HUES6 (cell line): ENCODE measurements at regions not wholly inside any gene's neighbourhood (a gene's known extent, or its start where the extent isn't known, plus 50 kb on each side); places are given as distances from the start of the nearest gene placed in this dataset.

Experiments used
- H3K27ac ChIP-seq: 2 replicates; pipeline ENCODE4 v1.7.0; 2013; ENCODE audit warnings: low read depth, mild to moderate bottlenecking, low read length, inconsistent platforms
- H3K27me3 ChIP-seq: 2 replicates; pipeline ENCODE4 v1.6.1; 2013; ENCODE audit warnings: low read length; ENCODE audit not compliant: control insufficient read depth, insufficient read depth
- H3K36me3 ChIP-seq: 2 replicates; pipeline ENCODE4 v1.6.1; 2013; ENCODE audit warnings: low read length; ENCODE audit not compliant: control insufficient read depth, insufficient read depth
- H3K4me1 ChIP-seq: 2 replicates; pipeline ENCODE4 v1.6.1; 2013; ENCODE audit warnings: low read length; ENCODE audit not compliant: control insufficient read depth, insufficient read depth
- H3K4me3 ChIP-seq: 2 replicates; pipeline ENCODE4 v1.5.1; 2013; ENCODE audit warnings: low read depth, low read length
- H3K9ac ChIP-seq: one replicate; pipeline ENCODE4 v1.6.1; 2013; ENCODE audit warnings: mild to moderate bottlenecking, low read length
- H3K9me3 ChIP-seq: 2 replicates; pipeline ENCODE4 v1.6.1; 2013; ENCODE audit warnings: low read depth, low read length; ENCODE audit not compliant: control insufficient read depth, insufficient read depth

DNA sequence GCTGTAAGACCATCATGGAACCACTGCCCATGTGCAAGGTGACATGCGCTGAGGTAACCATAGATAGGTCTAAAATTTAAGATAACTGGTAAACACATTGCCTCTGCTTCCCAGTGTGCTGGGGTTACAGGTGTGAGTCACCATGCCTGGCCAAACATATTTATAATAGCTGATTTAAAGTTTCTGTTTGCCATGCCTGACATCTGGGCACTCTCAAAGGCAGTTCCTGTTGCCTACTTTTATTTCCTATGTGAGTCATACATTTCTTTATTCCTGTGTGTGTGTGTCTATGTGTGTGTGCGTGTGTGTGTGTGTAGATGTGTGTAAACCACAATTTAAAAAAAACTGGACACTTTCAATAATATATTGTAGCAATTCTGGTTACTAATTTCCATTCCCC lies 415.2 kb upstream of the NETO1 start:
- H3K4me3 ChIP-seq, result no peak overlapping the region
- H3K27me3 ChIP-seq, result no peaks in the 10 kb centered on the region
- no peak overlapping the region for H3K9ac ChIP-seq
- H3K4me1 ChIP-seq, result 0 out of 2 replicates have a peak, but pooled peaks cover 5% of the 10 kb centered on the region
- no peak overlapping the region for H3K27ac ChIP-seq
- no peaks in the 10 kb centered on the region for H3K9me3 ChIP-seq
- H3K36me3 ChIP-seq, result no peaks in the 10 kb centered on the region

DNA sequence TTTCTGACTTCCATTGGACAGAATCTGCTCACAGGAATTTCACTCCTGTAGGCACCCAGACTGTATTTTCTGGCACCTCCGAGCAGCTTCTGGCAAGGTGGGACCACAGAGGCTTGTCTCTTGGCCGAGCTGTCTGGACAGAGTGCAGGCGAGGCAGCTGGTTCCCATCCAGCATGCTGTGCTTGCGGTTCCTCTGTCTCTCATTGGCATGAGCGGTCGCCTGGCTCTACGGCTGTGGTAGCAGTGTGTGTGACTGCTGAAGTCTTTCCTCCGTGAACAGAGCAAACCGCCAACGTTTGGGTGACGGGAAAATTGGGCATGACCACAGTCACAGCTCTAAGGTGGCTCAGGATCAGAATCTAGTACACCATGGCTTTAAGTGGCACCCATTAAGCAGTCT lies 411.7 kb upstream of the NETO1 start:
- no peaks in the 10 kb centered on the region for H3K27me3 ChIP-seq
- H3K9me3 ChIP-seq, result no peaks in the 10 kb centered on the region
- H3K4me3 ChIP-seq, result no peak overlapping the region
- H3K27ac ChIP-seq, result no peak overlapping the region
- H3K4me1 ChIP-seq, result 0 out of 2 replicates have a peak, but pooled peaks cover 5% of the 10 kb centered on the region
- no peaks in the 10 kb centered on the region for H3K36me3 ChIP-seq
- H3K9ac ChIP-seq, result no peak overlapping the region

DNA sequence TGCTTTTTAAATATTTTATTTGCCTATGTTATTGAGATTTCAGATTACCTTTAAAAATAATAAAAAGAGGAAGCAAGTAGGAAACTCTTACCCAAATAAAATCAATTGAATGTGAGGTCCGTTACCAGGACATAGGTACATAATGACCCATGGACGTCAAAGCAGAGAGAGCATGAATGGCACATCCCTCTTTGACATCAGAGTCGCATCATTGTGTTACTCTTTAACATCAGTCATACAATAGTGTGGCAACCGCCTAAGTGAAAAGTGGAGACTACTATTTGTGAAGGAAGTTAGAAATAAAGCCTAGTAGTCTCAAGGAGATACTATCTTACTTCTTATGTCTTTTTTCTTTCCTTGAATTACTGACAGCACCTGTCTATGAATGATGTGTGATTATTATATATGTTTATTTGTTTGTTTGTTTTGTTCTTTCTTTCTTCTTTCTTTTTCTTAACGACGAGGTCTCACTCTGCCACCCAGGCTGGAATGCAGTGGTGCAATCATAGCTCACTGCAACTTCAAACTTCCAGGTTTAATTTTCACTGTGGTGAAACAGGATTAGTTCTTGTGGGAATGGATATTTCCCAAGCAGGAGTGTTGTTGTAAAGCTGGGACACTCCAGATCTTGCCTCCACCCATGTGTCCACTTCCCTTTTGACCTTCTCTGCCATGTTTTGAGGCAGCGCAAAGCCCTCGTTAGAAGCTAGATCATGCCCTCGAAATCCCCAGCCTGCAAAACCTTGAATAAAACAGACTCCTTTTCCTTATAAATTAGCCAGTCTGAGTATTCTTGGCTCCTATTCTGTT lies 407.2 kb upstream of the NETO1 start:
- H3K27ac ChIP-seq, result no peak overlapping the region
- H3K36me3 ChIP-seq, result no peaks in the 10 kb centered on the region

DNA sequence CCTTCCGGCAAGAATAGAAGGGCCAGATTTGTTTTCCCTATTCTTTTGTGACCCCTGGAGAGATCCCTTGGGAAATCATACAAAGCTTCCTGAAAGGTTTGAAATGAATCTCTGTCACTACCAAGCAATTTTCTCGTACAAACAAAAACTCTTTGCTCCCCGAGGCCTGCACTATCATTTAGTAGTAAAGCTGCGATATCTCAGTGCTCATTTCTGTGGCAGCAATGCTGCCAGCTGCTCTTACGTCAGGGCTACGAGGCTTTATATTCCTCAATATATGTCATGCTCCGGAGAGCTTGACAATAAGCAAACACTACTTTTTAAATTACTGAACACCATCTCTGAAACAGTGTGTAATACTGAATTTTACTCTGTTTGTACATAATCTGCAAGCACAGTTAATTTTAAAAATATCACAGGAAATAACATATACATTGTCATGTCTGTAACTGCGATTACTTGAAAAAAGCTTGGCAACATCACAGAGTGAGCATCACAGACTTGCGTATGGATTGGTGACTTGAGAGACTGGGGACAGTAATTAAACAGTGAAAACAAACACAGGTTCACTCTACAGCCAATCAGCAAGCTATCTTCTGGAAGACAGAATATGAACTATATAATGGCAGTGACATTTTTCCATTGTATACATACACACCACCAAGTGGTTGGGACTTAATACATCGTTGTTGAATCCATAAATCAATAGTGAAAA lies 403.3 kb upstream of the NETO1 start:
- Histone ChIP-seq H3K4me1 (no peaks in the 10 kb centered on the region), H3K4me3 (no peak overlapping the region), H3K27me3 (no peaks in the 10 kb centered on the region), H3K9ac (no peak overlapping the region), H3K27ac (no peak overlapping the region), H3K36me3 (no peaks in the 10 kb centered on the region), H3K9me3 (no peaks in the 10 kb centered on the region)

More for the DNA sequence above, 407.2 kb upstream of the NETO1 start:
- Histone ChIP-seq H3K27me3 (no peaks in the 10 kb centered on the region), H3K9ac (no peak overlapping the region), H3K9me3 (no peaks in the 10 kb centered on the region), H3K4me1 (no peaks in the 10 kb centered on the region), H3K4me3 (no peak overlapping the region)

DNA sequence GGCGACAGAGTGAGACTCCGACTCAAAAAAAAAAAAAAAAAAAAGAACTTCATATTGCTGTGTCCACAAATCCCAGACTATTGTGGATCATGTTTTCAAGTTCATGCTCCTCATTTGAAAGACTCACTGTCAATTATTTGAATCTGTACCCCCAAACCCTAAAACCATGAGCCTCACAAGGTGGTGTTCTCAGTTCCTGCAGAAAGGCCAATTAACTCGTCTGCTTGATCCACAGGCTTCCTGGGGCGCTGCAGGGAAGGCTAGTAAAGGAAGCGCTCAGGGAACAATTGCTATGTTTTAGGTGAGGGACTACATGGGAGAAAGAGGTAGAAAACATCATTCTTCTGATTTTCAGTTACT lies 396.8 kb upstream of the NETO1 start:
- H3K9me3 ChIP-seq, result no peaks in the 10 kb centered on the region
- no peak overlapping the region for H3K9ac ChIP-seq
- H3K4me1 ChIP-seq, result no peaks in the 10 kb centered on the region
- H3K36me3 ChIP-seq, result no peaks in the 10 kb centered on the region
- H3K27me3 ChIP-seq, result no peaks in the 10 kb centered on the region
- peak overlapping the region; percentile 47; the same call in 1 of the 2 replicates for H3K4me3 ChIP-seq
- no peak overlapping the region for H3K27ac ChIP-seq

DNA sequence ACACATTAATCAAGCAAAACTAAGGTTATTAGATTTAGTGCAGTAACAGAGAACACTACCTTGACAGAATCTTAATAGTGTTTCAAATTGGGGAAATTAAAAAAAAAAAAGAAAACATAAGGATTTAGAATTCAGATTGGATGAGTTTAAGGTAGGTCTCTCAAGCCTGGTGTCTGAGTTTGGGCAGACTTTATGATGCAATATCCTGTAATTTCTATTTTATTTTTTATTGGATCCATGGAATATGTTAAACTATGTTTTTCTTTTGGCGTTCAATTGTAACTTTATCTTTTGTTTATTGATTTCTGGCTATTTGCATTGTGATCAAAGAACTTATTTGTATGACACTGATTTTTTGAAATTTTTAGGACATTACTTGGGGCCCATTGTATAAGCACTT lies 394.1 kb upstream of the NETO1 start:
- no peak overlapping the region for H3K9ac ChIP-seq
- no peaks in the 10 kb centered on the region for H3K36me3 ChIP-seq
- no peak overlapping the region for H3K4me3 ChIP-seq
- H3K4me1 ChIP-seq, result no peaks in the 10 kb centered on the region
- H3K27ac ChIP-seq, result no peak overlapping the region
- H3K9me3 ChIP-seq, result no peaks in the 10 kb centered on the region
- H3K27me3 ChIP-seq, result no peaks in the 10 kb centered on the region

DNA sequence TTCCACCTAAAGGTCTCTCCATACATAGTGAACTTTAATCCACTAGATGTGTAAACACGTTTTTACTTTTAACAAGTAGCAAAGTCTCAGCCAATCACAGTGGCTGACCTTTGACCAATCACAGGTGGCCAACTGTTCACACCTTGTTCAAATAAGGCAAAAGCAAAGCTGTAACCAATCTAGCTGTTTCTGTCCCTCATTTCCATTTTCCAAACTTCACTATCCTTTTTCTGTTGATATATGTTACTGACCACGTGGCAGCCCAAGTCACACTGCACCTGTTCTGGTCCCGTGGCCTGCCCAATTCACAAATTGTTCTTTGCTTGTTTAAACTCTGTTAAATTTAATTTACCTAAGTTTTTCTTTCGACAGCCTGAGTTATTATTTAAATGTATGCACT lies 393.5 kb upstream of the NETO1 start:
- H3K27ac ChIP-seq, result no peak overlapping the region
- H3K4me3 ChIP-seq, result no peak overlapping the region
- H3K36me3 ChIP-seq, result no peaks in the 10 kb centered on the region
- H3K9me3 ChIP-seq, result no peaks in the 10 kb centered on the region
- H3K27me3 ChIP-seq, result no peaks in the 10 kb centered on the region
- H3K9ac ChIP-seq, result no peak overlapping the region
- no peaks in the 10 kb centered on the region for H3K4me1 ChIP-seq

DNA sequence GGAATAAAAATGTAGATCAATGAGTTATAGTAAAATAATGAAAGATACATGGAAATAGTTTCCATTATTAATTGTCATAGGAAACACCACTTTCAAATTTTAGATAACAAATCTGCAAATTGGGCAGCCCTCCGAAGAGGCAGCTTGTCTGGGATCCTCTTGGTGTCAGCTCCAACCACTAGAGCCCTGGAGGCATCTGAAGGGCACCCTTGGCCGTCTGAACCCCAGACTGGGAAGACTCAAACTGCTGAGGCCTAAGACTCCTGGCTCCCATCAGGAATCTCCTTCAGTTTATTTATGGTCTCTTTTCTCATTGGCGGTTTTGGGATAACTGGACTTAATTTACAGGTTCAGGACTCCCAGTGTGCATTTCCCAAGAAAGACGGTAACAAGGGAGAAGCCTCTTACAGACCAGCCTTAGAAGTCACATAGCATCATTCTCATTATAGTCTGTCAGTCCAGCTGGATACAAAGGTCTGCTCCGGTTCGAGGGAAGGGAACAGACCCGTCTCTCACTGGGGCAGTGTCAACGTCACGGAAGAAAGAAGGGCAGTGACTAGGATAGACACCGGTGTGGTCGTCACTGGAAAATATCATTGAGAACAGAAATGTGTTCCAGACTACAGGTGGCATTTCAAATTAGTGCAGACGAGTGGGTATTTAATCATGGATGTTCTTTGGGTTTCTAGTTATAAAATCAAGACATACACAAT lies 390.7 kb upstream of the NETO1 start:
- H3K4me3 ChIP-seq, result no peak overlapping the region
- no peak overlapping the region for H3K9ac ChIP-seq
- H3K36me3 ChIP-seq, result no peaks in the 10 kb centered on the region
- H3K27ac ChIP-seq, result no peak overlapping the region
- H3K9me3 ChIP-seq, result no peaks in the 10 kb centered on the region
- no peaks in the 10 kb centered on the region for H3K4me1 ChIP-seq
- H3K27me3 ChIP-seq, result no peaks in the 10 kb centered on the region

DNA sequence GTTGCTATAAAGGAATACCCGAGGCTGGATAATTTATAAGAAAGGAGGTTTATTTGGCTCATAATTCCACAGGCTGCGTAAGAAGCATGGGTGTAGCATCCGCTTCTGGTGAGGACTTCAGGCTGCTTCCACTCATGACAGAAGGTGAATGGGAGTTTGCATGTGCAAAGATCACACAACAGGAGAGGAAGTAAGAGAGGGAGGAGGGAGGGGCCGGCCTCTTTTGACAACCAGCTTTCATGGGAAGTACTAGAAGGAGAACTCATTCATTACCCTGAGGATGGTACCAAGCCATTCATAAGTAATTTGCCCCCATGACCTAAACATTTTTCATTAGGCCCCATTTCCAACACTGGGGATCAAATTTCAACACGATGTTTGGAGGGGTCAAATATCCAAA lies 386.8 kb upstream of the NETO1 start:
- H3K27ac ChIP-seq, result no peak overlapping the region
- no peaks in the 10 kb centered on the region for H3K36me3 ChIP-seq
- no peaks in the 10 kb centered on the region for H3K27me3 ChIP-seq
- no peaks in the 10 kb centered on the region for H3K4me1 ChIP-seq
- H3K9me3 ChIP-seq, result no peaks in the 10 kb centered on the region
- no peak overlapping the region for H3K9ac ChIP-seq
- no peak overlapping the region for H3K4me3 ChIP-seq

DNA sequence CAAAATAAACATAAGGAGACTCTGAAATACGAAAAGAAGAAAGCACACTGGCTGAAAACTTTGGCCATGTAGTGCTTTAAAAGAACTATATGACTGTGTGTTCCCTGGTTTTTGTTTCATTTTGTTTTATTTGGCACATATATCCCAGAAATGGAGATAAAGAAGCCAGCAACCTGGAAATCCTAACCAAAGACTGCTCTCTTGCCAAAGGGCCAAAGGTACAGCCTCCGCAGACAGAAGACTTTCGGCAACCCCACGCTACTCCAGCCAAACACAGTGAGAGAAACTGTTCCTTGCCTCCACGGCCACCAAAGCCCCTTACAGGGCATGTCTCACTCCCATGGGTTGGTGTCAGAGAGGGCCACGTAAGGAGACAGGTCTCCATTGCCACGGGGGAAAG lies 381.2 kb upstream of the NETO1 start:
- Histone ChIP-seq H3K27me3 (no peaks in the 10 kb centered on the region), H3K4me3 (no peak overlapping the region), H3K4me1 (peaks cover 12% of the 10 kb centered on the region), H3K27ac (no peak overlapping the region), H3K9me3 (peaks cover 8% of the 10 kb centered on the region; the same call in 1 of the 2 replicates), H3K9ac (no peak overlapping the region), H3K36me3 (no peaks in the 10 kb centered on the region)

DNA sequence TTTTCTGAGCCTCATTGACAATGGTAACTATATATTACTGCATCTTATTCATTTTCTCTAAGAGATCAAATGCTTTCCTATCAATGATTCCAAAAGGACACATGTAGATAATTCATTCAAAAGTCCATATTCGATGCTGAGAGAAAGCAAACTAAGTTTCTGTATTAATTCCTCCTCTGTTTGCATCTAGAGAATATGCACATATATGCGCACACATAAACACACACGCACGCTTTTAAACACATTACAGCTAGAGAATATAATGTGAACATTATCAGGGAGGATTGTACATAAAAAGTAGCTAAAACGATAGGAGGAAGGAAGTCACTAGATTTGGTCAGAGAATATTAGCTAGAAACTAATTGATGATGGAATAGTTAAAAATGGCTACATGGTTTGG lies 379.0 kb upstream of the NETO1 start:
- Histone ChIP-seq H3K36me3 (no peaks in the 10 kb centered on the region; the same call in 1 of the 2 replicates), H3K9me3 (peaks cover 8% of the 10 kb centered on the region; the same call in 1 of the 2 replicates), H3K4me3 (no peak overlapping the region)

More for the DNA sequence above, 379.0 kb upstream of the NETO1 start:
- peaks cover 13% of the 10 kb centered on the region for H3K4me1 ChIP-seq
- H3K27ac ChIP-seq, result no peak overlapping the region
- H3K27me3 ChIP-seq, result no peaks in the 10 kb centered on the region
- H3K9ac ChIP-seq, result no peak overlapping the region
